HG03342 (cell line): ENCODE measurements at regions not wholly inside any gene's neighbourhood (a gene's known extent, or its start where the extent isn't known, plus 50 kb on each side); places are given as distances from the start of the nearest gene placed in this dataset.

Experiments used
- ATAC-seq: cut with Tn5 transposase; IDR thresholded peaks from one replicate; pipeline ENCODE4 v1.9.1; 2021; ENCODE audit warnings: mild to moderate bottlenecking, moderate library complexity; ENCODE audit not compliant: unreplicated experiment

DNA sequence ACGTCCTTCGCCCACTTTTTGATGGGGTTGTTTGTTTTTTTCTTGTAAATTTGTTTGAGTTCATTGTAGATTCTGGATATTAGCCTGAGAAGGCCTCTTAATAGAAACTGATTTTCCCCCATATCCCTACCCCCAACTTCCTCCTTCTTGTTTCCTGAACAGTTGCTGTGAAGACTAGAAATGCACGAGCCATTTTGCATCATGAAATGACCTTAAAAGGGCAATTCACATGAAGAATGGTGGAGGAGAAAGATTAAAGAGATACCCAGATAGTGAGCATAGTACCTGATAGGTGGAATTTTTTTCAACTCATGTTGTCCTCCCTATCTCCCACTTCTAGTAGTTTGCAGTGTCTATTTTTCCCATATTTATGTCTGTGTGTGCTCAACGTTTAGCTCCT lies 55.2 kb upstream of the KCNH8 start:
- no peak for ATAC-seq

DNA sequence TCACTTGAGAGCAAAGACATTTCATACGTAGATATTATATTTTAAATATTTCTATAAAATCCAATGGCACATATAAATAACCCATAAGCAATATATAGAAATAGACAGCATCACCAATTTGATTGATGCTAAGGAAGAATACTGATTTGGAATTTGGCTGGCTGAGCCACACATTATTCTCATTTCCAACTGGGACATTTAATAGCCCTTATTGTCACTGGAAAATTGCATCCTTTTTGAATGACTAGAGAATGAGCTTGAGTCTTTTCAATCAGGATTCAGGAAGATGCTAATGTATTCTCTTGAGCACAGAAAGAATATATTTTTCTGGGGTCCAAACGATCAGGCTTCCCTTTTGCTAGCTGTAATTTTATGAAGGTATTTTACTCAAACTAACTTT lies 70.9 kb upstream of the KCNH8 start:
- no peak for ATAC-seq

GRCh38 chr3:19075037-19075436 lies 73.3 kb upstream of the KCNH8 start:
- no peak for ATAC-seq

GRCh38 chr3:19074257-19074900 lies 73.9 kb upstream of the KCNH8 start:
- no peak for ATAC-seq

GRCh38 chr3:19073341-19074105 lies 74.8 kb upstream of the KCNH8 start:
- no peak for ATAC-seq

DNA sequence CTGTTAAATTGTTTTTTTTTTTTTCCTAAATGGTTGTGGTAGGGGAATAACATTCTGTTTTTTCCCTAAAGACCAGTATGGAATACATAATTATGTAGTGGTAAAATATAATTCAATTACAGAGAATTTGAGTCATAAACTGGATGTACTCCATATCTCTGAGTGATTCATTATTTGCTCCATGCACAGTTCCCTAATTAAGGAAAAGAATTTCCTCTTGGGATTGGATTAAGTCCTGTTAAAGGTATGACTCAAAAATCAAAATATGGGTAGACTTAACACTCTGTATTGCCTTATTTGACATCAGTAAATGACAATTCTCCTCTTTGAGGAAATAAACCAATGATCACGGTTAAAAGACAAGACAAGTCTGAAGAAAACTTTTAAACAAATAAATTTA lies 78.0 kb upstream of the KCNH8 start:
- ATAC-seq = no peak

DNA sequence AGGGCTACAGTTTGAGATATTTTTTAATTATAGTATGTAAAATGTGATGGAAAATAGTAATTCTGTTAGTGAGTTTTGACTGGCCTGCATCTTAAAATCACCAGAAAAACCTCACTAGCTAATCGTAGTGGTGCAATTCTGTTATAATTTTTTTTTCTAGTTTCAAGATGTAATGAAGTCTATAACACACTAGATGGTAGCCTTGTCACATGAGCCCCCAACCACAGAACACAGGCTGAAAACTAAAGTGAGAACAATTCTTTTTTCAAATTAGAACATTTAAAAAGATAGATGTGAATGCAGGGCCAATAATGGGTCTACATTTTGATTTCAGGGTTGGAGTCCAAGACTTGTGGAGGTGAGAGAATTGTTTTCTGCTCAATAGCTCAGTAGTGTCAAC lies 83.3 kb upstream of the KCNH8 start:
- ATAC-seq = no peak

DNA sequence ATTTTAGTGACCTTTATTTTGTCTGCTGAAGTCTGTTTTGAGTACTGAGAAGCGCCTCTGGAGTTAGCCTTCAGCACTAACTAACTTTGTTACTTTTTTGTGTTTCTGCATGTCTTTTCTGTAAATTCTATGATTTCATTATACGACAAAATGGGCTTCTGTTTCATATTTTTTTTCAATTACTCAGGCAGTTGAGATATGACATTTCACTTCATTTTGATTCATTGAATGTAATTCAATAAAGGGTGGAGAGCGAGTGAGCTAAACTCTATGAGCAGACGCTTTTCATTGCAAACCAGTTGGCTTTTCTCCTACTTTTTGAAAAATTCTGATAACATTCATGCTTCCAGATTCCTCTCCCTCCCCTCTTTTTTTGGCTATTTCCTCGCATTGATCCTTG lies 84.4 kb upstream of the KCNH8 start:
- ATAC-seq = no peak

- no peak for ATAC-seq
Observed at GRCh38 chr3:19060404-19060803, 87.9 kb upstream of the KCNH8 start.

DNA sequence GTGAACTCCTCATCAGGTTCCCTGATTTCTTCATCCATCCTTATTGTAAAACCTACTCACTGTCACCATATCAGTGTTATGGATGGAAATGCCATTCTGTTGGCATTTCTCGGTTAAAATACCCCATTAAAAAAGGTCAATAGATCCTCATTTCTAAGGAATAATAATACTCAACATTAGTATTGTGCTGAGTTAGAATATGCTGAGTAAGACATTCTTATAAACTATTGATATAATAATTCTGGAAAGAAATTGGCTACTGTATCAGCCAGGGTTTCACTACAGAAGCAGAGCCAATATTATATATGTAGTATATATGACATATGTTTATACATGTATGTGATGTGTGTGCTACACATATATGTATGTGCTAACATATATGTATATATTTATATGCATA lies 95.4 kb upstream of the KCNH8 start:
- no peak for ATAC-seq

GRCh38 chr3:19046440-19046839 lies 101.9 kb upstream of the KCNH8 start:
- no peak for ATAC-seq

- ATAC-seq = no peak
Observed at GRCh38 chr3:19030522-19030839, 117.8 kb upstream of the KCNH8 start.

DNA sequence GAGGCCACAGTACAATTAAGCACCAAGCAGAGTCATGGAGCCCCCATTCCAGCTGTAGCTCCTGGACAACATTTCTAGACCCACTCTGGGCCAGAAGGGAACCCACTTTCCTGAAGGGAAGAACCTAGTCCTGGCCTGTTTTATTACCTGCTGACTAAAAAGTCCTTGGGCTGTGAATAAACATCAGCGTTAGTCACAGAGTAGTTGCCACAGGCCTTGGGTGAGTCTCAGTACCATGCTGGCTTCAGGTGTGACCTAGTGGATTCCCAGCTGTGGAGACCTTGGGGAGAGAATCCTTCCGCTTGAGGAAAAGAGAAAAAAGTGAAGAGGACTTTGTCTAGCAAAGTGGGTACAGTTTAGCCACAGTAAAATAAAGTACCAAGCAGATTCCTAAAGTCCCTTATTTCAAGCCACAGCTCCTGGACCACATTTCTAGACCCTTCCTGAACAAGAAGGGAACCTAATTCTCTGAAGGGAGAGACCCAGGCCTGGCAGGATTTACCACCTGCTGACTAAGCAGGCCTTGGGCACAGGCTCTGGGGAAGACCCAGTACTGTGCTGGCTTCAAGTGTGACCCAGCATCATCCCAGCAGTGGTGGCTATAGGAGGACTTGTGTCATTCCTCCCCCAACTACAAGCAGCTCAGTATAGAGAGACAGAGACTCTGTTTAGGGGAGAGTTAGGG lies 118.3 kb upstream of the KCNH8 start:
- ATAC-seq = no peak

DNA sequence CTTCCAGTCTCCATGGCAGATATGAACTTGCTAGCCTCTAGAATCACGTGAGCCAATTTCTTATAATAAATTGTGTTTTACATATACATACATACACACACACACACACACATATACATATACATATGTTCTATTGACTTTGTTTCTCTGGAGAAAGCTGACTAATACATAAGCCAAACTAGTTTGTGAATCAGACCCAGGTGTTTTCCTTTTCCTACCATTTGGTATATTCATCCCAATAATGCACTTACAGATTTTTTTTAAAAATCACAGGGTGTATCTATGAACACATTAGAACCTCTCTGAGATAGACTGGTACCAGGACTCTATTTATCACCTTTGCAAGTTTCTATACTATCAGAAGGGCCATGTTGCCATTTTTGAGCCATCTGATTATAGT lies 122.9 kb upstream of the KCNH8 start:
- no peak for ATAC-seq

- no peak for ATAC-seq
Observed at GRCh38 chr3:19022546-19022945, 125.8 kb upstream of the KCNH8 start.

DNA sequence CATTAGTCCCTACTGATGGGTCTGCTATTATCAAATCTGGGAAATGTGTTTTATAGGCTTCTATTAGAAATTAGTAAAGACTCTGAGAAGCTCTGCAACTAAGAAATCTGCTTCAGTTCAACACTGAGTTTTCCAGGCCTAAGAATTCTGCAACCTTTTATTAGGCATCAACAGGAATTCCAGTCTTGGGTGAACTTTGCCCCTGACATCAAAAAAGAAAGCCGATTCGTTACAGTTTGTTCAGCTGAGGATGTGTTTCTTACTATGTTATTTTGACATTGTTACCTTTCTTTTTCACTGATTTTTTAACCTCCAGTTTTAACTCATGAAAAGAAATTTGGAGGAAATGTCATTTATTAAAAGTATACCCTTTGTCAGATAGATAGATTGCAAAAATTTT lies 131.5 kb upstream of the KCNH8 start:
- ATAC-seq = no peak

DNA sequence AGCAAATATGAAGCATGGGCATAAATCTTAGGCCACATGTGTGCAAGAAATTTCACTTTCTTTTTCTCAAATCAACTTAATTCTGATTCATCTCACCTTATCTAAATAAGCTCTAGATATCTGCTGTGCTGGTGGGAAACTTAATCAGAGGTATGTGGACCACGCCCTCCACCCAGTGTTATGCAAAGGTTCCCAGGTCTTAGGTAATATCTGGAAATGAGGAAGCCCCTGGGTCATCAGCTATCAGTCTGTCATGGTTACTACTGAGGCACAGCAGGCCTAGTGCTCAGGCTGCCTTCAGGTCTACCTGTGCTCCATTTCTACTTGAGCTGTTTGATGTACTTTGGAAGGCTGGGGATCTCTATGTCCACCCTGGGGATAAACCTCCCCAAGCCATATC lies 134.4 kb upstream of the KCNH8 start:
- no peak for ATAC-seq

DNA sequence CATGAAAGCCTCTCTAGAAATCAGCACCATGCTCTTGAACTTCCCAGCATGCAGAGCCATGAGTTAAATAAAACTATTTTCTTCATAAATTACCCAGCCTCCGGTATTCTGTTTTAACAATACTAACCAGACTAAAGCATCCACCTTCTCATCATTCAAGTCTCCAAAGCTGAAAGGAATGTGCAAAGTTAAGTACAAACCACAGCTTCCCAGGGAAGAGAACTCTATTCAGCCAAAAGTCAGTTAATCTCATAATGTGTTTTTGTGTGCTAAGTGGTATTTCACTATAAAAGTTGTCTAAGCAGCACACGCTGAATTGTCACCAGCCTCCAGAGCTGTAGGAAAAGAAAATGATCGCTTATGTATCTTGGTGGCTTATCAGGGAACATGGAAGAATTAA lies 135.5 kb upstream of the KCNH8 start:
- ATAC-seq = no peak

GRCh38 chr3:19002606-19003005 lies 145.7 kb upstream of the KCNH8 start:
- no peak for ATAC-seq

- no peak for ATAC-seq
Observed at GRCh38 chr3:18998069-18998468, 150.2 kb upstream of the KCNH8 start.

GRCh38 chr3:18992709-18993108 lies 155.6 kb upstream of the KCNH8 start:
- ATAC-seq = no peak

DNA sequence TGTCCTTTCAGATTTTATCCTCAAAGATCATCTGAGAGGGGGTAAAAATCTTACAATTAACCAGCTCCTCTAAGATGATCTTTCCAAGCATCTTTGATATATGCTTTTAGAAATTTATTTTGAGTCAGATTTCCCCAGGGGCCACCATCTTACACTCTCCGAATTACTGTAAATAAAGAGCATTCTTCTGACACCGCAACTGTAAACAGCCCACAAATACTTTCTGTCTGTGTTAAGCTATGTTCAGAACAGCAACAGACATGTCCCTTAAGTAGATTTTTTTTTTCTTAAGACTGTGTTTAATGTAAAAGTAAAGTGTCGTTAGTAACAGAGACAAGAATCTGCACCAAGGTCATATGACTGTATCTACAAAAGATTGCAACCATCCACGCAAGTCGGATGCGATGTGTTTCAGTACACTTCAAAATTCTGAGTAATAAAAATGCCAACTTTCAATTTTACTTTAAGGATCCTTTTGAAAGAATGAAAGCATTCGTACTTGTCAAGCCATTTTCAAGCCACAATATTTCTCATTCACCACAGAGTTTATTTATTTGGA lies 159.0 kb upstream of the KCNH8 start:
- no peak for ATAC-seq
